KBM-7 (cell line): ENCODE measurements at regions not wholly inside any gene's neighbourhood (a gene's known extent, or its start where the extent isn't known, plus 50 kb on each side); places are given as distances from the start of the nearest gene placed in this dataset.
A peak's percentile ranks its signal among the peaks of the same experiment; 100 is the strongest.
"Not testable (repeated sequence)": the region's sequence is repeated elsewhere in the genome, so short reads cannot be mapped to it uniquely, and the experiment has no call there.

Experiments used
- DNase-seq: peaks from one replicate; pipeline ENCODE4 v3.0.0-alpha.2; 2015
- in situ Hi-C: fragments of 300-500 bp; cut with MboI; formaldehyde crosslinking; loops from 2 replicates; pipeline ENCODE4 v1.14.3; 2020; ENCODE audit warnings: low sequenced_read_pairs, low pct_unique_long_range_greater_than_20kb, mixed read lengths

DNA sequence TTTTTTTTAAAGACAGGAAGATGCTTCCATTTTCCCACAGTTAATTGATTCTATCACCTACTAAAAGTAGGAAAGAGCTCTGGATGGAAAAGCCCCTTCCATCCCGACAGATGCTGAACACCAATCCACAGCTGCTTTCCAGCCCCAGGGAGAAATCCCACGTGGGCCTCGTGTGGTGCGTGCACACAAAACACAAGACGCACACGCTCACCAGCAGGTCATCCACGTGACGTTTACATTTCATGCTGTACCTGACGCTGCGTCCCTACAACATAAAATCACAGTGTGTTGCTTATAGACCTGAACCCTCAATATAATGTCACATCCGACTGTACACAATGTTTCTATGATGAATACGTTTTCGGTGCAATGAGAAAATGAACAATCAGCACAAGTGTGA is 50.2 kb upstream of the DACT2 start:
- in situ Hi-C loops: loop anchor here (25.0 kb wide), 1 partner anchor 518 kb away; no protein-coding TSS in a partner anchor

DNA sequence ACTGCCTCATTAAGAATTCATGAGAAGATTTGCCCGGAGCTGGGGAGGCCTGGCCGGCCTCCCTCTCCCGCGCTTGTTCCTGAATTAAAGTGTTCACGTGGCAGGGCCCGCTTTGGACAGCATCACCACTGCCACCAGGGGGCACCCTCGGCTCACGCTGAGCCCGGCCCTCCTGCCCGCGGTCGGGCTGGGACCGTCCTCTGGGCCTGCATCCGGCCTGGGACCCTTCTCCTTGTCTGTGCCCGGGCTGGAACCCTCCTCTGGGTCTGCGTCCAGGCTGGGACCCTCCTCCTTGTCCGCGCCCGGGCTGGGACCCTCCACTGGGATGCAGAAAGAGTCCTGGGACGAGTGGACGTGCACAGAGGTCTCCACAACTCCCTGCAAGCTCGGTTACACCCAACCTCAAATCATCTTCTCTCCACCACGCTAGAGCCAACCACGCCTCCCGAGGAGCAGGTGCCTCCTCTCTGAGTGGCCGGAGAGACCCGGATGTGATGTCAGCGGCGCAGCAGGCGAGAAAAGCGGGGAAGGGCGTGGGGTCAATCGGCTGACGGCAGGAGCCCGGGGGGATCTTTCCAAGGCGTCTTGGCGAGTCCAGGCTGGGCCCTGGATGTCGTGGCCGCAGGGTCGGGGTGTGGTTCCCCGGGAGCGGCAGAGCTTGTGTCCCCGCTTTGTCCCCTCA is 50.9 kb upstream of the DACT2 start:
- peak; percentile 66 for DNase-seq
- in situ Hi-C loops: loop anchor here (25.0 kb wide), 1 partner anchor 517 kb away; no protein-coding TSS in a partner anchor

More for the DNA sequence above, 50.2 kb upstream of the DACT2 start:
- DNase-seq: no peak

DNA sequence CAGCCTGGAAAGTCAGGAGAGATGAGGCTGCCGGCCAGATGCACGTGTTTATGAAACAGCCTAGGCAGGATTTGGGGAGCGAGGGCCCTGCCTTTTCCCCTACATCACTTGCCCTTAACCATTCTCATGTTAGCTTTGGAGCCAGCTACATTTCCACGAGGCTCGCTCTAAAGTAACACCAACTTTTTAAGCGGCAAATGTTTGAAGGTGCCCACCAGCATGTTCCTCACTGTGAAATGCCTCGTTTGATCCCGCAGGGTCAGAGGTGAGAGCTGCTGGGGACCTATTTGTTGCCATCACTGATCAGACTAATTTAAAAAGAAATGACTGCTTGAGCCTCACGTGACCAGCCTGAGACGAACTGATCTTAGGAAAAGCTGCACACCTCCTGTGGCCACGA is 51.6 kb upstream of the DACT2 start:
- in situ Hi-C loops: loop anchor here (25.0 kb wide), 1 partner anchor 516 kb away; no protein-coding TSS in a partner anchor
- no peak for DNase-seq

DNA sequence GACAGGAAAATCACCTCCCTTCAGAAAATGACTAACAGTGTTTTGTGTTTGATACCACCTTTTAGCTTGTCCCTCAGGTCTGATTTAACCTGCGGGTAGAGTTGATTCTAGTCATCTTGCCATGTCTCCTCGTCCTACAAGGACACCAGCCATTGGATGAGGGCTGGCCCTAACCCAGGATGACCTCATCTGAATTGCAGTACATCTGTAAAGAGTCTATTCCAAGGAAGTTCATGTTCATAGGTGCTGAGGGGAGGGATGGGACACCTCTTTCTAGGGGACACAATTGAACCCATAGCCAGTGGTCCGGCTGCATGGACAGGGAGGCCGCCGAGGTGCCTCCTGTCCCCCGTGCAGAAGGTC is 52.0 kb upstream of the DACT2 start:
- DNase-seq: no peak
- in situ Hi-C loops: loop anchor here (25.0 kb wide), 1 partner anchor 516 kb away; no protein-coding TSS in a partner anchor

DNA sequence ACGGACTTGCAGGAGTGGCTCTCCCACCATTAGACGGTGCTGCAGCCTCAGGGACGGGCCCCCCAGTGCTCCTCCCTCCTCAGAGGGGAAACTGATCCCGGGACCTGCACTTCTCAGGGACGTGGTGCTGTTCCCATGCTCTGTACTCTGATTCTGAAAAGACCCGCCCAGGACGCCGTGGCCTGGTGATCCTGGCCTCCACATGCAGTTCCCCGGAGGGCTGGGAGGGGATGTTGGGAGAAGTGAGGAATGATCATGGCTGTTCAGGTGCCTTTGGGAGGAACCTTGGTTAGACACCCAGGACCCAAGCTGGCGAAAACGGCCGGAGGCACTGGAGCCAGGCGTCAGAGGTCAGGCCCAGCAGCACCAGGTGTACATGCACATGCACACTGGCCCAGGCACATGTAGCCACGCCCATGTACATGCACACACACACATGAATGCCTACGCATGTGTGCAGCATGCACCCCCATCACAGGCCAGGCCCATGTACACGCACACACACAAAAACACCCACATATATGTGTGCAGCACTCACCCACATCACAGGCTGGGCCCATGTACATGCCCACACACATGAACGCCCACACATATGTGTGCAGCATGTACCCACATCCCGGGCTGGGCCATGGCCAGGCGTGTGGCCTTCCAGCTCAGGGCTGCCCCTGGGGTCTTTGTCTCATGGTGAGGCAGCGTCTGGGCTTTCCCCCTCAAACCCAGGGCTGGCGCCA is 52.6 kb upstream of the DACT2 start:
- in situ Hi-C loops: loop anchor here (25.0 kb wide), 1 partner anchor 515 kb away; no protein-coding TSS in a partner anchor
- DNase-seq: no peak

DNA sequence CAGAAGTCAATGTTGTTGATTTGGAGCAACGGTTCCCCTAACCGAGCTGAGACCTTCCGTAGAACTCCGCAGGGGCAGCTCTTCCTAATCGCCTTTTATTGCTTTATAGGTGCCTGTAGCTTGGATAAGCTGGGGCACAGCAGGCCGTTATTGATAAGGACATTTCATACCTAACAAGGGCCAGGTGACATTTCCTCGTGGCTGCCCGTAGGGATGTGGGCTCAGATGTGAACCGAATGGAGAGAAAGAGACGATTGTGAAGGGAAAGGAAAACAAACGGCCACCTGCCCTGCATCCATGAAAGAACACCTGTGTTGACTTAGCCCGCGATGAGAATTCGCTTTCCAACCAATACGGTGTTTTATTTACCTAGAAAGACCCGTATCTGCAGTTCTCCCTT is 53.3 kb upstream of the DACT2 start:
- in situ Hi-C loops: loop anchor here (25.0 kb wide), 1 partner anchor 514 kb away; no protein-coding TSS in a partner anchor
- DNase-seq: no peak

DNA sequence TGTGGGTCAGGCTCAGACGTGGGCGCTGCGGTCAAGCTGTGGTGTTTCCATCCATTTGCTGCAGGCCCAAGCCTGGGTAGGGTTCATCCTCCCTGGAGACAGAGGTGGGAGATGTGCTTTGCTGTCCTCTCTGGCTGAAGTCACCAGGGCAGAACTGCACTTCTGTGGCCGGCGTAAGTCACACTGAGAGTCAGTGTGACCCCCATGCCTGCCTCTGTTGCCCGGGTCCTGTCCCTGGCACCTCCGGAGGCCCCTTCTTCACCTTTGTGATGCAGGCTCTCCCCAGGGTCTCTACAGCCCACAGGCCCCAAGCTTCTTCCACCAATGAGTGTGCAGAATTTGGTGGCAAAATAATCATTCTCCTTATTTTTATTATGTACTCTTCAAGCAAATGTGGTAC is 53.8 kb upstream of the DACT2 start:
- in situ Hi-C loops: loop anchor here (25.0 kb wide), 1 partner anchor 514 kb away; no protein-coding TSS in a partner anchor
- no peak for DNase-seq

DNA sequence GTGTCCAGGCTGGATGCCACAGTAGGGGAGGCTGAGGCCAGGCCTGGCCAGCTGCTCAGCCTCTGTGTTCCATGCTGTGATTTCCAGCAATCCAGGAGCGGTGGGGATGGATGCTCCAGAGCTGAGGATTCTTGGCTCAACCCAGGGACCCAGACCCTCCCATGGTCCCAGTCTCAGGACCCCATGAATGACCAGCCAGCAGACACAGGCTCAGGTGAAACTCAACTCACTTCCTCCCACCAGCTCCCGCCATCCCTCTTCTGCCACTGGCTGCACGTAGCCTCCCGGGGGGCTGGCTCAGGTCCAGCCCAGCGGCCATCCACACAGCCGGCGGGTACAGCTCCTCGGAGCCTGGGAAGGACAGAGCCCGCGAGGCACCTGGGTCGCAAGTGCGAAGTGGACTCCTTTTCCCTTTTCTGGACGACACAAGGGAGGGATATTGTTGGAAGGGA is 54.5 kb upstream of the DACT2 start:
- in situ Hi-C loops: loop anchor here (25.0 kb wide), 1 partner anchor 513 kb away; no protein-coding TSS in a partner anchor
- no peak for DNase-seq

DNA sequence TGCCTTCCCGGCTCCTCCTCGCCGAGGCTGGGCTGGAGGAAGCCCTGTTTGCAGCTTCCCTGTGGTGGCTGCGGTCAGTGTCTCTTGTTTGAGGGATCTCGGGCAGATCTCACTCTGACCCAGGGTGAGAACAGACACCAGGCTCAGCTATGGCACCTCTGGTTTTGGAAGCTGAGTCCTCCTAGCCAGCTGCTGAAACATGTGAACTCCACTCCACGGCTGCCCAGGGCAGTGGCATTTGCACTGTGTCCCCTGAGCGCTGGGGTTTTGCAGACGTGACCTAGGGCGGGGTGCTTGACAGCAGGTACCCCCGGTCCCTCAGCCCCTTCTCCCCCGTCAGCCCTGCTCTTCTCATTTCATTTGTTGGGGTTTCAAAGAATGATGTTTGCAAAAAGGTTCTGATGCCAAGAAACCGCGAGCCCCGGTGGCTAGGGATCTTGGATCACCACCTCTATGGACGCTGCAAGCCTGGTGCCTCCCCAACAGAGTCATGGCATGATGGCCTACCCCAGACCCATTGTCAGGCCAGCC is 55.0 kb upstream of the DACT2 start:
- DNase-seq: no peak
- in situ Hi-C loops: loop anchor here (25.0 kb wide), 1 partner anchor 513 kb away; no protein-coding TSS in a partner anchor

DNA sequence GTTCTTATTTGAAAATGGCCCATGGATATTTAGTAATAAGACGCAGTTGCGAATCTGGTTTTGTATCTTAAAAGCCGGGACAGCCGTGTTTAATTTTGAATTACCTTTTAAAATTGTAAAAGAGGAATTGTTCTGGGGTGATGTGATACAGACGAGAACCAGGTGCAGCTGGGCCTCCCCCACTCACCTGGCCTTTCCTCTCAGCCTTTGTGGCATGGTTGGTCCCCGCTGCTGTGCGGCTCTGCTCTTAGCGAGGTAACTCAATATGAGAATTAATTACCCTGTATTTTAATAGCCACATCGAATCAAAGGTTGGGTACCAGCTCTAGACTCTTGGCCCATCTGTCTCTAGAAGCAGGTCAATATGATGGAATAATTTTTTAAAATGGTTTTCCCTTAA is 56.5 kb upstream of the DACT2 start:
- in situ Hi-C loops: no loop called here
- no peak for DNase-seq

DNA sequence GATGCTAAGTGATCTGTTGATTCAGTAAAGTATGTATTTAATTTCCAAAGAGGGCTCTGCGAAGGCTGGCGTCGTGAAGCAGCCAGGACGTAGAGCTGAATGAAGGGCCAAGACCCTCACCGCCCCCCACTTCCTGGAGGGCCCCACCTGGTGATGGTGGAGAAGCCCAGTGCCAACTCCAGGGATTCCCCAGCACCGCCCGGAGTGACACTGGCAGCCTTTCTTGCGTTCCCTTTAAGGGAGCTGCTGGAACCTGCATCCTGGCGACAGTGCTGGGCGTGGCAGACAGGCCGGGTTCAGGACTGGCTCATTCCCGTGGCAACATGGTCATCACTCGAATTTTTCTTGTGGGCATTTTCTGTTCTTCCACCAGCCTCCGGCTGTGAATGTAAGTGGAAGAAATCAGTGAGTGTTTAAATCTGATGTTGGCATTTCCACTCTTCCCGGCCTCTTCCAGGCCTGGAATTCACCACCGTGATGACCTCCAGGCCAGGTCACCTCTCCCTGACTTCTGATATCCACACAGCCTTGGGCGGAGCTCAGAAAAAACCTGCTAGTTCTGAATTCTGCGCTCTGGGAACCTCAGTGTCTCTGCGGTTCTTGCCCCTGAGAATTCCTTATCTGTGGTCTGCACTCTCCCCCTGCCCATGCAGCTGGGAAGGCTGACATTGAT is 57.4 kb upstream of the DACT2 start:
- no peak for DNase-seq
- in situ Hi-C loops: no loop called here

DNA sequence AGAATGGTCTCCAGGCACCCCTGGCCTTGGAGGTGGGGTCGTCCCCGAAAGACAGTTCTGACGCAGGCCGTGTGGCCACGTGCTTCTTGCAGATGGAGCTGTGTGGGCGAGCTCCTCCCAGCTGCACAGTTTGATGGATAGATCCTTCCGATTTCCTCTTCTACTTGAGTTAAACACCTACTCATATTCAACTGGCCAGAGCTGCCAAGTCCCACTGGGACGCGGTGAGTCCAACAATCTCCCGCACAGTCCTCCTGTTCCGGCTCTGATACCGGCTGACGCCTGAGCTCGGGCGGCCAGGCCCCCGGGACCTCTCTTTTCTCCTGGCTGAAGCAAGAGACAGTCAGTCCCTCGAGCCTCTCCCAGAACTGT is 57.9 kb upstream of the DACT2 start:
- no peak for DNase-seq
- in situ Hi-C loops: no loop called here

DNA sequence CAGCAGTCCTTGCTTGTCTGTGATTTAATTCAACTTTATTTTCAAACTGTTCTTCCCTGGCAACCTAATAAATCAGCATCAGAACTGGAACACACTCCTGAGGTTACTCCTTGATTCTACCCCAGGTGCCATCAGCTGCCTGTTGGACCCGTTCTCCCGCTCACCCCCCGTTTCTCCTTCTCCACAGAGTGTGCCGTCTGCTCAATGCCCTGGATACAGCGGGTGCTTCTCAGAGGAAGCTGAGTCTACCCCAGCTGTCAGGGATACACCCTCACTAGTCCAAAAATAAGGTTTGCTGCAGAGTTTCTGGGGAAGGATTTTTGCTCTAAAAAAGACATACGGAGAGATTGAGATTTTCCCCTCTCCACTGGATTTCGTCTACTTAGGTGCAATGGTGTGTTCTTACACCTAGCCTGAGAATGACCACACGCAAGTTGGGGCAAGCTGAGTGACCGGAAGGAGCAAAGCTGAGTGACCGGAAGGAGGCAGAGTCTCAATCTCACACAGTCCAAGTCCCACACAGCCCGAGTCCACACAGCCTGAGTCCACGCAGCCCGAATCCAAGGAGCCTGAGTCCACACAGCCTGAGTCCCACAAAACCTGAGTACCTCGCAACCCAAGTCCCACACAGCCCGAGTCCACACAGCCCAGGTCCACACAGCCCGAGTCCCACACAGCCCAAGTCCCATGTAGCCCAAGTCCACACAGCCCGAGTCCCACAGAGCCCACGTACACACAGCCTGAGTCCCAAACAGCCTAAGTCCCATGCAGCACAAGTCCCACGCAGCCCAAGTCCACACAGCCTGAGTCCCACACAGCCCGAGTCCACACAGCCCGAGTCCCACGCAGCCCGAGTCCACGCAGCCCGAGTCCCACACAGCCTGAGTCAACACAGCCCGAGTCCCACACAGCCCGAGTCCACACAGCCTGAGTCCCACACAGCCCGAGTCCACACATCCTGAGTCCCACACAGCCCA is 58.6 kb upstream of the DACT2 start:
- DNase-seq: no peak
- in situ Hi-C loops: no loop called here

DNA sequence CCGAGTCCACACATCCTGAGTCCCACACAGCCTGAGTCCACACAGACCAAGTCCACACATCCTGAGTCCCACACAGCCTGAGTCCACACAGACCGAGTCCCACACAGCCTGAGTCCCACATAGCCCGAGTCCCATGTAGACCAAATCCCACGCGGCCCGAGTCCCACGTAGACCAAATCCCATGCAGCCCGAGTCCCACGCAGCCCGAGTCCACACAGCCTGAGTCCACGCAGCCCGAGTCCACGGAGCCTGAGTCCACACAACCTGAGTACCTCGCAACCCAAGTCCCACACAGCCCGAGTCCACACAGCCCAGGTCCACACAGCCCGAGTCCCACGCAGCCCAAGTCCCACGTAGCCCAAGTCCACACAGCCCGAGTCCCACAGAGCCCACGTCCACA is 60.0 kb upstream of the DACT2 start:
- DNase-seq, in situ Hi-C loops: not testable (repeated sequence)

DNA sequence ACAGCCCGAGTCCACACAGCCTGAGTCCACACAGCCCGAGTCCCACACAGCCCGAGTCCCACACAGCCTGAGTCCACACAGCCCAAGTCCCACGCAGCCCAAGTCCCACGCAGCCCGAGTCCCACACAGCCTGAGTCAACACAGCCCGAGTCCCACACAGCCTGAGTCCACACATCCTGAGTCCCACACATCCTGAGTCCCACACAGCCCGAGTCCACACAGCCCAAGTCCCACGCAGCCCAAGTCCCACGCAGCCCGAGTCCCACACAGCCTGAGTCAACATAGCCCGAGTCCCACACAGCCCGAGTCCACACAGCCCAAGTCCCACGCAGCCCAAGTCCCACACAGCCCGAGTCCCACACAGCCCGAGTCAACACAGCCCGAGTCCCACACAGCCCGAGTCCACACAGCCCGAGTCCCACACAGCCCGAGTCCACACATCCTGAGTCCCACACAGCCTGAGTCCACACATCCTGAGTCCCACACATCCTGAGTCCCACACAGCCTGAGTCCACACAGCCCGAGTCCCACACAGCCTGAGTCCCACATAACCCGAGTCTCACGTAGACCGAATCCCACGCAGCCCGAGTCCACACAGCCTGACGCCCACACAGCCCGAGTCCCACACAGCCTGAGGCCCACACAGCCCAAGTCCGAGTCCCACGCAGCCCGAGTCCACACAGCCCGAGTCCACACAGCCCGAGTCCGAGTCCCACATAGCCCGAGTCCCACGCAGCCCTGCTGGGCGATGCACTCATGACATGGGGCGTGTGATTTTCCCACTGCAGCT is 60.6 kb upstream of the SMOC2 start:
- in situ Hi-C loops, DNase-seq: not testable (repeated sequence)

DNA sequence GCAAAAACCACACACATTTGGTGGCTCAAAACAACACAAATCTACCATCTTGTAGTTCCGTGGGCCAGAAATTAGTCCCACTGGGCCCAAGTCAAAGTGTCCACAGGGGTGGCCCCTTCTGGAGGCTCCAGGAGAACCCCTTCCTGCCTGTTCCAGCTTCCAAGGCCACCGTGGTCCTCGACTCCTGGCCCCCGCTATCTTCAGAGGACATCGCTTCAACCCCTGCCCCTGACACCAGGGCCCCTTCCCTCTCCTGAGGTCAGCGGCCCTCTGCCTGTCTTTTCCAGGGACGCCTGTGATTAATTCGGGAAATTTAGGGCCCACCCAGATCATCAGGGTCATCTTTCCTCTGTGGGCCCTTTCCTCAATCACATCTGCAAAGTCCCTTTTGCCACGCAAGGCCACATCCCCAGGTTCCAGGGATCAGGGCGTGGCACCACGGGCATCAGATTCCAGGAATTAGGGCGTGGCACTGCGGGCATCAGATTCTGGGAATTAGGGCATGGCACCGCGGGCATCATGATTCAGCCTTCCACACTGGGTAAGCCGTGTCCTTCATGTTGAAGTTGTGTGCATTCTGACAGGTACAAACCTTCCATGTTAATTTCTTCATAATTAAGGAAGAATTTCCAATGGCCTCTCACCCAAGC is 59.9 kb upstream of the SMOC2 start:
- no peak for DNase-seq
- in situ Hi-C loops: no loop called here

DNA sequence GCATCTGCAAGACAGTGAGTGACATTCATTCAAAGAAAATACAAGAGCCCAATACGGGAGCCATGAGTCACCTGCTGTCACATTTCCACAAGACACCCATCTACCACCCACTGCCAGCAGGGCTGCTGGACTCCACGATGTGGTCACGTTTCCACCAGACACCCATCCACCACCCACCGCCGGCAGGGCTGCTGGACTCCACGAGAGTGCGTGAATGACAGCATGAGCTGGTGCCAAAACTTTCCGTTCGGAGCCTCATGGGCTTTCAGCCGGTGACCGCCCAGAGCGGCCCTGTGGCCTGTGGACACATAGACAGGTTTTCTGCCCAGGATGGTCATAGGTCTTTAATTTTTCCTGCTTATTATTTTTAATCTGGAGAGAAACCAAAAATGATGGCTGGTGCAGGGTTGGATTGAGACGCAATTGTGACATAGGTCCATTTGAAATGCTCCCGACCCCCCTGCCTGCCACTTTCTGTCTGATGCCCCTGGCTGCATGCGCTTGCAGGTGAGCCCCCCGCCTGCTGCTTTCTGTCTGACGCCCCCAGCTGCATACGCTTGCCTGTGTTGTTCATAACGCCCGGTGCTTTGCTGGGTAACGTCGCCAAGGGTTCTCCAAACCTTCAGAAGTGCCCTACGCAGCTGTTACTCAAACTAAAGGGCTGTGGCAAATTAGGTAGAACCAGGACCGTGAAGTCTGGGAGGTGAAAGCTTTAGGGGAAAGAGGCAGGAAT is 59.1 kb upstream of the SMOC2 start:
- DNase-seq: no peak
- in situ Hi-C loops: no loop called here
